ENCODE measurements at regions not wholly inside any gene's neighbourhood (a gene's known extent, or its start where the extent isn't known, plus 50 kb on each side); places are given as distances from the start of the nearest gene placed in this dataset.

- Histone ChIP-seq H3K4me1 (ENCODE audit: control insufficient read depth, extremely low read depth, insufficient read depth, low read length) (no peaks in the 10 kb centered on the region), H2AFZ (ENCODE audit: control insufficient read depth, low read length) (no peak overlapping the region), H4K20me1 (ENCODE audit: control insufficient read depth, extremely low read depth, insufficient read depth, low read length) (no peaks in the 10 kb centered on the region), H3K4me2 (ENCODE audit: control insufficient read depth, extremely low read depth, insufficient read depth, low read depth, low read length) (no peak overlapping the region), H3K9me3 (ENCODE audit: control insufficient read depth, low read depth, low read length) (no peaks in the 10 kb centered on the region), H3K9me1 (ENCODE audit: control insufficient read depth, extremely low read depth, insufficient read depth, low read length) (no peaks in the 10 kb centered on the region), H3K79me2 (ENCODE audit: control insufficient read depth, insufficient read depth, low read length) (no peaks in the 10 kb centered on the region), H3K4me3 (ENCODE audit: control insufficient read depth in 2 of 3, extremely low read depth in 1 of 3, insufficient read depth in 2 of 3, low read depth in 1 of 3, low read length in 3 of 3) (no peak overlapping the region), H3K36me3 (ENCODE audit: control insufficient read depth in 2 of 2, extremely low read depth in 1 of 2, insufficient read depth in 2 of 2, low read length in 2 of 2) (no peaks in the 10 kb centered on the region), H3K27ac (ENCODE audit: control insufficient read depth, insufficient read depth, low read length) (no peak overlapping the region), H3K9ac (ENCODE audit: control insufficient read depth, extremely low read depth, insufficient read depth, low read length) (no peak overlapping the region), H3K27me3 (ENCODE audit: control insufficient read depth, extremely low read depth, insufficient read depth, low read length) (no peaks in the 10 kb centered on the region)
- DNase-seq (ENCODE audit: low read depth, low spot score) (no peak), FAIRE-seq (no peak)
- TF ChIP-seq CTCF (optimal IDR thresholded peaks at IDR 0.05 in 1 of 3, IDR thresholded peaks at IDR 0.05 in 1 of 3, conservative IDR thresholded peaks at IDR 0.05 in 1 of 3; ENCODE audit: extremely low read depth in 1 of 3, insufficient read depth in 2 of 3, low read length in 3 of 3) = no peak
- TF ChIP-seq EZH2 (IDR thresholded peaks at IDR 0.05; ENCODE audit: low read length) = no peak
- dilution Hi-C loops (cut with MboI; ENCODE audit: extremely low pct_ligation_motif_present, low sequenced_read_pairs) = no loop called here
These were observed 115.2 kb upstream of the PDZRN3 start for GRCh38 chr3:73739791-73740453.

- DNase-seq (ENCODE audit: low read depth, low spot score) (no peak), FAIRE-seq (no peak)
- H3K27ac ChIP-seq (ENCODE audit: control insufficient read depth, insufficient read depth, low read length) = no peak overlapping the region
- H3K4me1 ChIP-seq (ENCODE audit: control insufficient read depth, extremely low read depth, insufficient read depth, low read length) = no peaks in the 10 kb centered on the region
- no peaks in the 10 kb centered on the region for H3K79me2 ChIP-seq (ENCODE audit: control insufficient read depth, insufficient read depth, low read length)
- H3K4me2 ChIP-seq (ENCODE audit: control insufficient read depth, extremely low read depth, insufficient read depth, low read depth, low read length) = no peak overlapping the region
- no peak overlapping the region for H3K9ac ChIP-seq (ENCODE audit: control insufficient read depth, extremely low read depth, insufficient read depth, low read length)
- no peaks in the 10 kb centered on the region for H3K9me1 ChIP-seq (ENCODE audit: control insufficient read depth, extremely low read depth, insufficient read depth, low read length)
- no peaks in the 10 kb centered on the region for H3K27me3 ChIP-seq (ENCODE audit: control insufficient read depth, extremely low read depth, insufficient read depth, low read length)
- dilution Hi-C loops (cut with MboI; ENCODE audit: extremely low pct_ligation_motif_present, low sequenced_read_pairs) = no loop called here
- TF ChIP-seq CTCF (optimal IDR thresholded peaks at IDR 0.05 in 1 of 3, IDR thresholded peaks at IDR 0.05 in 1 of 3, conservative IDR thresholded peaks at IDR 0.05 in 1 of 3; ENCODE audit: extremely low read depth in 1 of 3, insufficient read depth in 2 of 3, low read length in 3 of 3) (no peak), EZH2 (IDR thresholded peaks at IDR 0.05; ENCODE audit: low read length) (no peak)
- H2AFZ ChIP-seq (ENCODE audit: control insufficient read depth, low read length) = no peak overlapping the region
- H3K4me3 ChIP-seq (ENCODE audit: control insufficient read depth in 2 of 3, extremely low read depth in 1 of 3, insufficient read depth in 2 of 3, low read depth in 1 of 3, low read length in 3 of 3) = no peak overlapping the region
- H3K36me3 ChIP-seq (ENCODE audit: control insufficient read depth in 2 of 2, extremely low read depth in 1 of 2, insufficient read depth in 2 of 2, low read length in 2 of 2) = no peaks in the 10 kb centered on the region
- H3K9me3 ChIP-seq (ENCODE audit: control insufficient read depth, low read depth, low read length) = no peaks in the 10 kb centered on the region
- H4K20me1 ChIP-seq (ENCODE audit: control insufficient read depth, extremely low read depth, insufficient read depth, low read length) = no peaks in the 10 kb centered on the region
These were observed 114.0 kb upstream of the PDZRN3 start for GRCh38 chr3:73738711-73739110.
